Progenitor cell of endocrine pancreas (in vitro differentiated cells): ENCODE measurements at regions not wholly inside any gene's neighbourhood (a gene's known extent, or its start where the extent isn't known, plus 50 kb on each side); places are given as distances from the start of the nearest gene placed in this dataset.

ENCODE experiments used
- DNase-seq: peaks from one replicate; pipeline ENCODE4 v3.0.0; 2021; ENCODE audit warnings: low spot score; ENCODE audit not compliant: unreplicated experiment
- H3K27ac Mint-ChIP-seq: 2 replicates; pipeline ENCODE4 v1.8.0; 2021; ENCODE audit warnings: mild to moderate bottlenecking, moderate library complexity, mixed read lengths
- H3K27me3 Mint-ChIP-seq: 2 replicates; pipeline ENCODE4 v1.8.0; 2021; ENCODE audit warnings: mixed read lengths
- H3K36me3 Mint-ChIP-seq: 2 replicates; pipeline ENCODE4 v1.8.0; 2022; ENCODE audit warnings: mixed read lengths; ENCODE audit not compliant: insufficient read depth
- H3K4me1 Mint-ChIP-seq: 2 replicates; pipeline ENCODE4 v1.8.0; 2021; ENCODE audit warnings: low read depth, mixed read lengths
- H3K4me3 Mint-ChIP-seq: 2 replicates; pipeline ENCODE4 v1.8.0; 2021; ENCODE audit warnings: low read depth, mild to moderate bottlenecking, moderate library complexity, mixed read lengths
- H3K9me3 Mint-ChIP-seq: 2 replicates; pipeline ENCODE4 v1.8.0; 2021; ENCODE audit warnings: low read depth, mixed read lengths
- TF ChIP-seq, protein P1 (sequence below): fragments of 200-600 bp; sonication (generic); IDR thresholded peaks from one replicate; pipeline ENCODE4 v1.5.0; 2021; ENCODE audit warnings: antibody characterized with exemption, mild to moderate bottlenecking; ENCODE audit not compliant: unreplicated experiment

DNA sequence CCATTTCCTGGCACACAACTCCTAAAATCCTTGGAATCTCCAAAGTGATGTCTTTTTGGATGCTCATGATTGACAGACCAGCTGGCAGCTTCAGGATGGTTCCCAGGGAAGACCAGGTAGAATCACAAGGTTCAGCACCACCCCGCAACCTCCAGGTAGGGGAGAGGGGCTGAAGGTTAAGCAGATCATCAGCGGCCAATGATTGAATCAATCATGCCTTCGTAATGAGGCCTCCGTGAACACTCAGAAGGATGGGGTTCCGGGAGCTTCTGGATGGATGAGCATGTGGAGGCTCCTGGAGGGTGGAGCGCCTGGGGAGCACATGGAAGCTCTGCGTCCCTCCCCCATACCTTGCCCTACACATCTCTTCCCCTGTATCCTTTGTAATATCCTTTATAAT lies 185.9 kb downstream of the SEC14L1 start:
- no peak overlapping the region for H3K27ac Mint-ChIP-seq
- DNase-seq, result no peak
- TF ChIP-seq, protein P1, sequence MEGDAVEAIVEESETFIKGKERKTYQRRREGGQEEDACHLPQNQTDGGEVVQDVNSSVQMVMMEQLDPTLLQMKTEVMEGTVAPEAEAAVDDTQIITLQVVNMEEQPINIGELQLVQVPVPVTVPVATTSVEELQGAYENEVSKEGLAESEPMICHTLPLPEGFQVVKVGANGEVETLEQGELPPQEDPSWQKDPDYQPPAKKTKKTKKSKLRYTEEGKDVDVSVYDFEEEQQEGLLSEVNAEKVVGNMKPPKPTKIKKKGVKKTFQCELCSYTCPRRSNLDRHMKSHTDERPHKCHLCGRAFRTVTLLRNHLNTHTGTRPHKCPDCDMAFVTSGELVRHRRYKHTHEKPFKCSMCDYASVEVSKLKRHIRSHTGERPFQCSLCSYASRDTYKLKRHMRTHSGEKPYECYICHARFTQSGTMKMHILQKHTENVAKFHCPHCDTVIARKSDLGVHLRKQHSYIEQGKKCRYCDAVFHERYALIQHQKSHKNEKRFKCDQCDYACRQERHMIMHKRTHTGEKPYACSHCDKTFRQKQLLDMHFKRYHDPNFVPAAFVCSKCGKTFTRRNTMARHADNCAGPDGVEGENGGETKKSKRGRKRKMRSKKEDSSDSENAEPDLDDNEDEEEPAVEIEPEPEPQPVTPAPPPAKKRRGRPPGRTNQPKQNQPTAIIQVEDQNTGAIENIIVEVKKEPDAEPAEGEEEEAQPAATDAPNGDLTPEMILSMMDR, result no peak

DNA sequence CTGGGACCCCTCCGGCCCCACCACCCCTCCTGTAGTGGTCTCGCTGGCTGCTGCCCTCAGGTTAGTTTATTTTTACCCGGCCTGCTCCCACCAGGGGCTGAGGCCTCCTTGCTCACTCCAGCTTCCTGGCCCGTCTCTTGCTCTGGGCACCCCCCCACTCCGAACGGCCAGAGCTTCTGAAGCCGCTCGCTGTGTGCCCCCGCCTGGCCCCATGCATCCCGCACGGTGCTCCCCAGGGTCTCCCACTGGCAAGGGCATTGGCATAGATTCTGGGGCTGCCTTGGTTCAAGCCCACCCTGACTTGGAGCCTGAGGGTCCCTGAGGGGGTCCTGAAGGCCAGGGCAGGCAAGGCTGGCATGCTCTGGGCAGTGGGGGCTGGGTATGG lies 186.4 kb downstream of the SEC14L1 start:
- Mint-ChIP-seq H3K9me3 (no peaks in the 10 kb centered on the region), H3K27ac (no peak overlapping the region), H3K27me3 (no peaks in the 10 kb centered on the region), H3K4me3 (no peak overlapping the region), H3K36me3 (no peaks in the 10 kb centered on the region), H3K4me1 (peaks cover 18% of the 10 kb centered on the region)
- DNase-seq, result no peak
- TF ChIP-seq, protein P1, result no peak

More for the DNA sequence above, 185.9 kb downstream of the SEC14L1 start:
- no peaks in the 10 kb centered on the region for H3K27me3 Mint-ChIP-seq
- H3K4me1 Mint-ChIP-seq, result peaks cover 18% of the 10 kb centered on the region
- no peaks in the 10 kb centered on the region for H3K36me3 Mint-ChIP-seq
- no peaks in the 10 kb centered on the region for H3K9me3 Mint-ChIP-seq
- no peak overlapping the region for H3K4me3 Mint-ChIP-seq

DNA sequence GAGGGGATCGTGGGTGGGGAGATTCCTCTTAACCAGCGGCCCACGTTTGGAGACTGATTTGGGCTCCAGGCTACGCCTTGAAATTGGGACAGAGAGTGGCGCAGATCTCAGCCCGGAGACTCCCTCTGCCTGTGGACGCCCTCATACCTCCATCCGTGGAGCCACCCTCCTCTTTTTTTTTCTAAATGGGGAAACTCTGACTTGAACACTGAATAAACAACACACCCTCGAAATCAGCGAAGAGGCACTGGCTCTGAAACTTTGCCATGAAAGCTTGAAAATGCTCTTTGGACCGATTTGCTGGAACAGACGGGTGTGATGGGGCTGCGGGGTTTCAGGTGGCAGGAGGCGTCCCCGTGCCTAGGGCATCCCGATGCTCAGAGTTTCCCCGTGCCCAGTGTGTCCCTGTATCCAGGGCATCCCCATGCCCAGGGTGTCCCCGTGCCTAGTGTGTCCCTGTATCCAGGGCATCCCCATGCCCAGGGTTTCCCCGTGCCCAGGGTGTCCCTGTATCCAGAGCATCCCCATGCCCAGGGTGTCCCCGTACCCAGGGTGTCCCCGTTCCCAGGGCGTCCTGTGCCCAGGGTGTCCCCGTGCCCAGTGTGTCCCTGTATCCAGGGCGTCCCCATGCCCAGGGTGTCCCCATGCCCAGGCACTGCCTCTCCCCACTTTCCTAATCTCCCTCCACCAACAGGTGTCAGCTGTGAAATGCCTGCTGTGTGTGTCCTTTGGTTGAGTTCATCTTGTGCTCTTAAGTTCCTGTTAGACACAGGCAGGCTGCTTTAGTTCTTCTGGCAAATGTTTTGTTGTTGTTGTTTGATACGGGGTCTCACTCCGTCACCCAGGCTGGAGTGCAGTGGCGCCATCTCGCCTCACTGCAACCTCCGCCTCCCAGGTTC lies 187.0 kb downstream of the SEC14L1 start:
- peaks cover 15% of the 10 kb centered on the region for H3K4me1 Mint-ChIP-seq

DNA sequence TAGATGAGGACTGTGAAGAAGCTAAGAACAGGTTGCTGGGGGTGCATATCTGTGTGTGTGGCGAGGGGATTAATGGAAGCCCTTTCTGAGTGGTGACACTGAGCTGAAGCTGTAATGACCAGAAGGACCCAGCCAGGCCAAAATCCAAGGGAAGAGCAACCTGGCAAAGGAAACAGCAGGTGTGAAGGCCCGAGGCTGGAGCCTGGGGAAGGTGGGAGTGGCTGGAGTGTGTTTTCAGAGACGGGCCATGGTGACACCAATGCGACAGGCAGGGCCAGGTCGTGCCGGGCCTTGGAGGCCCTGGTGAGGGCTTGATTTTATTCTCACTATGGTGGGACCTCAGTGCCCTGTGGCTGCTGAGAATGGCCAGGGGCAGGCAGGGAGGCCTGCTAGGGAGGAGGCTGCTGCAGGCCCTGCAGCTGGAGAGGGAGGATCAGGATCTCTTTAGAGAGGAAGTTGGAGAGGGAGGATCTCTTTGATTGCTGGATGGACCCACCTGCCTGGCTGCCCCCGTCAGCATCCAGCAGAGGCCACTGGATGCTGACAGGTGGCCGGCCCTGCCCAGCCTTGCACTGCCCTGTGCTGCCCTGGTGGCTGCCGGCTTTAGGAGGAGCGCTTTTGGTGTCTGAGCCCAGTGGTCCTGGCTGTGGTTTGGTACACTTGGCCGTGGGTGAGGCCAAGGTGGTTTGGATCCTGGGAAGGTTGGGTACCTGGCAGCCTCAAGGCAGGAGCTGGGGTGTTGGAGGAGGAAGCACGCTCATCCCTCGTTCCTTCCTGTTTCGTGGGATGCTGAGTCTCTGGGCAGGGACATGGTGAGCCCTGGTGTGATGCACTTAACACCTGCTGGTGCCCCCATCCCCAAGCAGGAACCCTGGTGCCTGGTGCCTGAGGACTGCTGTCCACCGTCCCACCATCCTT lies 188.3 kb downstream of the SEC14L1 start:
- TF ChIP-seq, protein P1, result no peak
- Mint-ChIP-seq H3K27me3 (no peaks in the 10 kb centered on the region), H3K4me3 (no peak overlapping the region), H3K27ac (peak overlapping the region; percentile 82), H3K36me3 (peaks cover 2% of the 10 kb centered on the region), H3K9me3 (no peaks in the 10 kb centered on the region), H3K4me1 (peaks cover 7% of the 10 kb centered on the region)
- no peak for DNase-seq

More for the DNA sequence above, 187.0 kb downstream of the SEC14L1 start:
- Mint-ChIP-seq H3K36me3 (no peaks in the 10 kb centered on the region), H3K27ac (no peak overlapping the region), H3K4me3 (no peak overlapping the region), H3K27me3 (no peaks in the 10 kb centered on the region), H3K9me3 (no peaks in the 10 kb centered on the region)
- TF ChIP-seq, protein P1, result no peak
- no peak for DNase-seq
